ENCODE measurements at regions not wholly inside any gene's neighbourhood (a gene's known extent, or its start where the extent isn't known, plus 50 kb on each side); places are given as distances from the start of the nearest gene placed in this dataset.

GRCh38 chr10:110409926-110410325 lies 87.8 kb upstream of the DUSP5 start:
- H3K27ac Mint-ChIP-seq (ENCODE audit: unreplicated experiment), result peak overlapping the region; percentile 99
- peaks cover 87% of the 10 kb centered on the region for H3K4me1 Mint-ChIP-seq (ENCODE audit: low read depth, unreplicated experiment)
- DNase-seq, result no peak
- no peak for TF ChIP-seq CTCF (IDR thresholded peaks at IDR 0.05; ENCODE audit: unreplicated experiment)
- H3K27me3 Mint-ChIP-seq (ENCODE audit: unreplicated experiment), result no peaks in the 10 kb centered on the region
- TSS peak; percentile 75 for BruUV-seq (replicated peaks)
- H3K9me3 Mint-ChIP-seq (ENCODE audit: low read depth, unreplicated experiment), result no peaks in the 10 kb centered on the region
- CTCF ChIA-PET, result interaction anchor here (0.7 kb wide), 1 partner anchor 56 kb away, joined by 8 read pairs; no protein-coding TSS in a partner anchor
- H3K36me3 Mint-ChIP-seq (ENCODE audit: insufficient read depth, unreplicated experiment), result peaks cover 42% of the 10 kb centered on the region
- H3K4me3 Mint-ChIP-seq (ENCODE audit: low read depth, unreplicated experiment), result peak overlapping the region; percentile 56
- intact Hi-C loops (cut with micrococcal nuclease; ENCODE audit: unreplicated experiment), result loop anchor here (1.0 to 5.0 kb wide), 4 partner anchors 12 to 98 kb away; no protein-coding TSS in a partner anchor

- no peaks in the 10 kb centered on the region for H3K27me3 Mint-ChIP-seq (ENCODE audit: unreplicated experiment)
- H3K4me3 Mint-ChIP-seq (ENCODE audit: low read depth, unreplicated experiment), result peak overlapping the region; percentile 56
- H3K36me3 Mint-ChIP-seq (ENCODE audit: insufficient read depth, unreplicated experiment), result peaks cover 42% of the 10 kb centered on the region
- H3K27ac Mint-ChIP-seq (ENCODE audit: unreplicated experiment), result peak overlapping the region; percentile 99
- intact Hi-C loops (cut with micrococcal nuclease; ENCODE audit: unreplicated experiment), result loop anchor here (1.0 to 5.0 kb wide), 5 partner anchors 12 to 98 kb away; partner anchors contain the start of gene DUSP5
- DNase-seq, result peak; percentile 88
- H3K9me3 Mint-ChIP-seq (ENCODE audit: low read depth, unreplicated experiment), result no peaks in the 10 kb centered on the region
- no TSS peak for BruUV-seq (replicated peaks)
- H3K4me1 Mint-ChIP-seq (ENCODE audit: low read depth, unreplicated experiment), result peaks cover 91% of the 10 kb centered on the region
- CTCF ChIA-PET, result interaction anchor here (0.9 to 1.1 kb wide), 4 partner anchors 14 to 104 kb away, joined by 3 read pairs; no protein-coding TSS in a partner anchor
- no peak for TF ChIP-seq CTCF (IDR thresholded peaks at IDR 0.05; ENCODE audit: unreplicated experiment)
Observed at GRCh38 chr10:110410329-110411046, 87.2 kb upstream of the DUSP5 start.

GRCh38 chr10:110411047-110411410 lies 86.7 kb upstream of the DUSP5 start:
- peak; percentile 82 for DNase-seq
- Mint-ChIP-seq H3K4me3 (ENCODE audit: low read depth, unreplicated experiment) (peak overlapping the region; percentile 56), H3K4me1 (ENCODE audit: low read depth, unreplicated experiment) (peaks cover 86% of the 10 kb centered on the region), H3K27ac (ENCODE audit: unreplicated experiment) (peak overlapping the region; percentile 99), H3K9me3 (ENCODE audit: low read depth, unreplicated experiment) (no peaks in the 10 kb centered on the region), H3K36me3 (ENCODE audit: insufficient read depth, unreplicated experiment) (peaks cover 41% of the 10 kb centered on the region), H3K27me3 (ENCODE audit: unreplicated experiment) (no peaks in the 10 kb centered on the region)
- CTCF ChIA-PET, result interaction anchor here (0.8 to 1.6 kb wide), 6 partner anchors 12 to 105 kb away, joined by 3 to 5 read pairs (median 3); no protein-coding TSS in a partner anchor
- no peak for TF ChIP-seq CTCF (IDR thresholded peaks at IDR 0.05; ENCODE audit: unreplicated experiment)
- BruUV-seq (replicated peaks), result TSS peak; percentile 77
- intact Hi-C loops (cut with micrococcal nuclease; ENCODE audit: unreplicated experiment), result loop anchor here (1.0 to 5.0 kb wide), 4 partner anchors 54 to 99 kb away; partner anchors contain the start of gene DUSP5

- CTCF ChIA-PET, result no interaction called here
- intact Hi-C loops (cut with micrococcal nuclease; ENCODE audit: unreplicated experiment), result loop anchor here (5.0 kb wide), 3 partner anchors 56 to 101 kb away; no protein-coding TSS in a partner anchor
- DNase-seq, result no peak
- Mint-ChIP-seq H3K36me3 (ENCODE audit: insufficient read depth, unreplicated experiment) (peaks cover 28% of the 10 kb centered on the region), H3K4me3 (ENCODE audit: low read depth, unreplicated experiment) (no peak overlapping the region), H3K27ac (ENCODE audit: unreplicated experiment) (peak overlapping the region; percentile 99), H3K9me3 (ENCODE audit: low read depth, unreplicated experiment) (no peaks in the 10 kb centered on the region), H3K27me3 (ENCODE audit: unreplicated experiment) (no peaks in the 10 kb centered on the region), H3K4me1 (ENCODE audit: low read depth, unreplicated experiment) (peaks cover 73% of the 10 kb centered on the region)
- BruUV-seq (replicated peaks), result no TSS peak
- no peak for TF ChIP-seq CTCF (IDR thresholded peaks at IDR 0.05; ENCODE audit: unreplicated experiment)
Observed at GRCh38 chr10:110413049-110413783, 84.5 kb upstream of the DUSP5 start.
